ENCODE measurements at regions not wholly inside any gene's neighbourhood (a gene's known extent, or its start where the extent isn't known, plus 50 kb on each side); places are given as distances from the start of the nearest gene placed in this dataset.

GRCh38 chr5:110343616-110344015 lies 382.9 kb downstream of the TMEM232 start:
- TF ChIP-seq CTCF (IDR thresholded peaks at IDR 0.05) (no peak), POLR2A (IDR thresholded peaks at IDR 0.05) (no peak)

All from testis (tissue), 2 donors.